HG03135 (cell line): ENCODE measurements at regions not wholly inside any gene's neighbourhood (a gene's known extent, or its start where the extent isn't known, plus 50 kb on each side); places are given as distances from the start of the nearest gene placed in this dataset.
"Not testable (repeated sequence)": the region's sequence is repeated elsewhere in the genome, so short reads cannot be mapped to it uniquely, and the experiment has no call there.

Source experiments
- ATAC-seq: cut with Tn5 transposase; IDR thresholded peaks from one replicate; pipeline ENCODE4 v1.9.1; 2021; ENCODE audit warnings: mild to moderate bottlenecking, moderate library complexity; ENCODE audit not compliant: unreplicated experiment

GRCh38 chr2:144827404-144827803 is 307.5 kb upstream of the ZEB2 start:
- no peak for ATAC-seq

GRCh38 chr2:144826105-144826504 is 306.2 kb upstream of the ZEB2 start:
- no peak for ATAC-seq

- no peak for ATAC-seq
Observed at GRCh38 chr2:144825331-144826020, 305.6 kb upstream of the ZEB2 start.

- no peak for ATAC-seq
Observed at GRCh38 chr2:144824306-144825080, 304.6 kb upstream of the ZEB2 start.

GRCh38 chr2:144822966-144823365 is 303.0 kb upstream of the ZEB2 start:
- no peak for ATAC-seq

GRCh38 chr2:144812288-144812687 is 292.4 kb upstream of the ZEB2 start:
- no peak for ATAC-seq

GRCh38 chr2:144801766-144802165 is 281.8 kb upstream of the ZEB2 start:
- ATAC-seq: no peak

GRCh38 chr2:144801325-144801724 is 281.4 kb upstream of the ZEB2 start:
- no peak for ATAC-seq

- ATAC-seq: no peak
Observed at GRCh38 chr2:144798989-144799388, 279.1 kb upstream of the ZEB2 start.

GRCh38 chr2:144798034-144798433 is 278.1 kb upstream of the ZEB2 start:
- ATAC-seq: no peak

GRCh38 chr2:144796936-144797335 is 277.0 kb upstream of the ZEB2 start:
- ATAC-seq: no peak

GRCh38 chr2:144796164-144796563 is 276.2 kb upstream of the ZEB2 start:
- ATAC-seq: no peak

- ATAC-seq: no peak
Observed at GRCh38 chr2:144785253-144785652, 265.3 kb upstream of the ZEB2 start.

GRCh38 chr2:144780983-144781382 is 261.1 kb upstream of the ZEB2 start:
- ATAC-seq: no peak

- ATAC-seq: no peak
Observed at GRCh38 chr2:144776766-144777165, 256.8 kb upstream of the ZEB2 start.

GRCh38 chr2:144774809-144775208 is 254.9 kb upstream of the ZEB2 start:
- ATAC-seq: no peak

- ATAC-seq: no peak
Observed at GRCh38 chr2:144771348-144771747, 251.4 kb upstream of the ZEB2 start.

GRCh38 chr2:144770616-144771230 is 250.8 kb upstream of the ZEB2 start:
- no peak for ATAC-seq

GRCh38 chr2:144760939-144761338 is 241.0 kb upstream of the ZEB2 start:
- not testable (repeated sequence) for ATAC-seq

GRCh38 chr2:144759746-144760145 is 239.8 kb upstream of the ZEB2 start:
- ATAC-seq: no peak

- ATAC-seq: not testable (repeated sequence)
Observed at GRCh38 chr2:144758196-144758595, 238.3 kb upstream of the ZEB2 start.

GRCh38 chr2:144753416-144753815 is 233.5 kb upstream of the ZEB2 start:
- ATAC-seq: no peak
